Activated CD4-positive, alpha-beta T cell treated with anti-CD3 and anti-CD28 coated beads, Interleukin-2, amount 50 U/mL, for 16 hours (primary cell): ENCODE measurements at regions not wholly inside any gene's neighbourhood (a gene's known extent, or its start where the extent isn't known, plus 50 kb on each side); places are given as distances from the start of the nearest gene placed in this dataset.

Experiments
- DNase-seq: peaks from one replicate; pipeline ENCODE4 v3.0.0-alpha.2; 2020

DNA sequence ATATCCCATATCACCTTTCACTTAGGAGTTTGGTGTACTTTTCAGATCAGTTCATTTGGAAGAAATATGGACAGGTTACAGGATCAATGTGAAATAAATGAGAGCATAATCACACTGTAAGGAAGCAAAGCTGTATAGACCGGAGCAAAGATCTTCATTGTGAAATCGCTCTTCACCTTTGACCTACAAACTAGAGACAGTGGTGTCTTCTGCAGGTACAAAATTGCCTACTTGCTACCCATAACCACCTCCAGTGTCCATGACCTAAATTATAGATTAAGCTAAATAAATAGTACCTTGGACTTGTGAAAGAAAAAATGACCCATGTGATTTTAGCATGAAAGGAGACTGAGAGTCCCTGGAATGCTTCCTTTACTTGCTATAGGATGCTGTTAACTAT, 379.5 kb upstream of the SUCLG2 start:
- no peak for DNase-seq

DNA sequence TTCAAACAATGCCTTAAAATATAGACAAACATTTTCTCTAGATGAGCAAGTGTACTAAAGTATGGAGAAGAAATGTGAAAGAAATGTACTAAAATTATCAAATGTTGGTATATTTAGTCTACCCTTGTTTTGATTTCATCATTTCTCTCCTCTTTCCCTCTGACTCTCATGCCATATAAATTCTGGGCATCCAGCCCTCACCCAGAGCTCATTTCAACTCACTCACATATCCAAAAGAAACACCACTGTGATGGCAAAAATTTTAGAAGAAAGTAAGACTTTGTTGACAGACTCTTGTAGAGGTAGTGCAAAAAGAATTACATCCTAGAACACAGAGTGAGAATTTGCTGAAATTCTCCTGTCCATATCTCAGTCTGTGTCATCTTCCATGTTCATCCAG, 377.8 kb upstream of the SUCLG2 start:
- no peak for DNase-seq

DNA sequence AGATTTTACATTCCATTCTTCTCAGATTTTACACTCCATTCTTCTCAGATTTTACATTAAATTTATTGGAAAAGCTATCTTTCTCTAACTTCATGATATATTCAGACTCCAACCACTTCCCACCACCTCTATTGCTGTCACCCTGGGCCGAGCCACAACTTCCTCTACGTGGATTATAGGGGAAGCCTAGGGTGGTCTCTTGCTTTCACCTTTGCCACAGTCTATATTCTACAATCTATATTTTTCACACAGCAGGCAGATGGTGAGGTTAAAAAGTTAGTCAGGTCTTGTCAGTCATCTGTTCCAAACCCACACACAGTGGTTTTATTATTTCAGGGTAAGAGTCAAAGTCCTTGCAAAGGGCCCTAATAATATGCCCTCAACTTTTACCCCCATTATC, 370.8 kb upstream of the SUCLG2 start:
- no peak for DNase-seq

DNA sequence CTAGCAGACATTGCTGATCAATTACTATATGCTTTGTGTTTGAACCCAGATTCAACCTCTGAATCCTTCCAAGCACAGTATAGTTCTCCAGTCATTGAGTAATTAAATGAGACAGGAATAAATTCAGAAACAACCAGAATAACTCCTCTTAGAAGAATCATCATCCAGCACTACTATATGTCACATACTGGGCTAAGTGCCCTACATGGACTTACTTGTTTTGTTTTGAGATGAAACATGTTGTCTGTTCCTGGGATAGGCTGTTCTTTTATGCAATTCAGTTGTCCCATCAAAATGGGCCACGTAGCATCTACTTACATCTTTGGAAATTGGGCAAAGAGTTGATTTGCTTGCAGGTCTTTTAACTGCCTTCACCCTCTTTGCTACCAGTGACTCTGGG, 365.5 kb upstream of the SUCLG2 start:
- no peak for DNase-seq

DNA sequence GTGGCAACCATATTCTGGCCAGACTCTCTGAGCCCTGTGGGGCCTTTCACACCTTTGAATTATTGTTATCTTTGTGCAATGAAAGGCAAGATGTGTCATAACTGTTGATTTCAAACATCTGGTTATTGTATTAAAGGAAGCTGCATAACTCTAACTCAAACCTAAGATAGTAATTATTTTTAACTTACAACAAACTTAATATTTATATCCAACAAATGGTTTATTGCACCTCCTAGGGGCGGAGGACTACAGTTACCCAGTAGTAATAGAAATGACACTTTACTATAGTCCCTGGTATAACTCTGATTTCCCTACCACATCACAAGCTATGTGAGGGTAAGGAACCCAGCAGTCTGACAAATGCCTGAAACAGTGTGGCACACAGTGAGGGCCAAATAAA, 363.9 kb upstream of the SUCLG2 start:
- no peak for DNase-seq

DNA sequence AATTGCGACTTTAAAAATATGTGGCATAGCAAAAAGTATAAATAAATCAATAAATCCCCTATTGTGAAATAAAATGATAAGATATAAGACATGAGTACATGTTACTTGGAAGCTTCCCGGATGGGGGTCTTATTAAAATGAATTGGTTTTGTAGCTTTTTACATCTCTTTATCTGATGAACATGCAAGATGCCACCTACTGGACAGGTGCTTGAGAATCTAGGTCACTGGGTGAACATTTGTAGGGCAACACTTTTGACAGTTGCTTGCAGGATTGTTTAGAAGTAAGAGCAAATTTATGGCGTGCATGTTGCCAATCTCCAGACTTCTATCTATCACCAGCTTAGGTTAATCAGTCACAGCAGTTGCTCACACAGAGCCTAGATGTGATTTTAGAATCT, 362.7 kb upstream of the SUCLG2 start:
- DNase-seq: no peak

DNA sequence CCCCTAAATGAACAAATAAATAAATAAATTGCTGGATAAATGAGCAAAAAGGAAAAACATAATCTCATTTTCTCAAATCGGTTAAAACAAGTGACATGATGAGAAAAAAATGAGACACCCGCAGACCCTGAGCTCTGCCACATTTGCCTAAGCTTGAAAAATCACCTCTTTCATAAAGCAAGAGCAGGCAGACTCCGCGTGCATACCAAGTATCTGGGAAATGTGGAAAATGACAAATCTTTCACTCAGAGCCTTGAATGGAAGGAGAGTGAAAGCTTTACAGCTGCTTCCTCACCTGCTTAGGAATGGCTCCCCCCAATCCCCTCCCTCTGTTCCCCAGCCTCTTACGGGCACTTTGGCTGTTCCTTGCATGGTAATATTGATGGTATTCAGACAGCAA, 355.5 kb upstream of the SUCLG2 start:
- no peak for DNase-seq

DNA sequence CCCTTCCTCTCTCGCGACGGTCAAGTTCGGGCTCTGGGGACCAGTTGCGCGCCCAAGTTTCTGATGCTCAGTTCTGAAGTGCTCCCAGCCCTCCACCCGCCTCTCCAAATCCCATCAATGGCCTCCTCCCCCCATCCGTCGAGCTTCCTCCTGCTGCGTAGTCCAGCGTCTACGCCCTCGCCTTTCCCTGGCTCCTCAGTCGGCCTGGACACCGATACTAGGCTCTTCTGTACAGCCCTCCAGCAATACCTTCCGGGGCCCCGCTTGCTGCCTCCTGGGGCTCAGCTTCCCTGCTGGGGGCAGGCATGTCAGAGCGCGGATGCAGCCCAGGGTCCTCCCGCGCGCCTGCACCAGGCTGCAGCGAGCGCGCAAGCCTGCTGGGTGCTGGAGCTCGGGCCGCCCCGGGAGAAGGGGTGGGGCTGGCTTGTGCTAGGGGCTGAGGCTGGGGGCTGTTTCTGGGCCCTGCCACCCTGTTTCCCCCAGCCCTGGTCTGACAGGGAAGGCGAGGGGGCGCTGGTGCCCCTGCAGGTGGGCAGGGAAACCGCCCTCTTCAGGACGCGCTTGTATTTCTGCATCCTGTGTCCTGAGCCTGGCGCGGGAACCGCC, 353.3 kb upstream of the SUCLG2 start:
- peak; percentile 0 for DNase-seq

DNA sequence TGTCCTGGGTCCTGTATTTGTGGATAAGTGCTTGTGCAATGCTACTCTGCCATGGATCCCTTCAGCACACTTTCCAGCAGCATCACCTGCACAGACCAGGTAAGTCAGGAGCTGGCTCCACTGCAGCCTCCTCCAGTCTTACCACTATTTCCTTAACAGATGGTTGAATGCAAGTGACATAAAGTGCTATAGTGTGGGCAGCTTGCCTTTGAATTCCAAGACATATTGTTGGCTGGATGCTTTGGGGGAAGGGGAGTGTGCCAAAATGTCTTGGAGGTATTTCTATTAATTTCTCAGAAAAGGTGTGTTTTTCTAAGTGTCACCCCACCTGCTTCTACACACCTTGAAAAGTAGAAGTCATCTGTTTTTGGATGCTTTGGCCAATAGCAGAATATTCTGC, 352.2 kb upstream of the SUCLG2 start:
- DNase-seq: no peak

DNA sequence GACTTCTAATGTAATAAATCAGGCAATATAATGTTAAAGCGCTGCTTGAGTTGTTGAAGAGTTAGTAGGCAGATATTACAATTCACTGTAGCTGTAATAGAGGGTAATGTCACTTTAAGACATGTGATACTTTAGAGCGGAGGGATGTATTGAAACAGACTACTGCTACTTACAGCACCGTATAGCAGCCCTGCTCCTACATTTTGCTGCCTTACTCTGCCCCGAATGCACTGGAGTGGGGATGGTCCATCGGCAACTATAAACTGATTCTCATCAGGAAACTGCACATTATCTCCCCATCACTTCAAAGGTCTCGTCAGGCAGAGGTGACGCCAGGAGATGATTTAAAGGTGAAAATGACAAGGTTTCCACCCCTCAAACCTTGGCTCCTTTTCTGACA, 349.7 kb upstream of the SUCLG2 start:
- no peak for DNase-seq

DNA sequence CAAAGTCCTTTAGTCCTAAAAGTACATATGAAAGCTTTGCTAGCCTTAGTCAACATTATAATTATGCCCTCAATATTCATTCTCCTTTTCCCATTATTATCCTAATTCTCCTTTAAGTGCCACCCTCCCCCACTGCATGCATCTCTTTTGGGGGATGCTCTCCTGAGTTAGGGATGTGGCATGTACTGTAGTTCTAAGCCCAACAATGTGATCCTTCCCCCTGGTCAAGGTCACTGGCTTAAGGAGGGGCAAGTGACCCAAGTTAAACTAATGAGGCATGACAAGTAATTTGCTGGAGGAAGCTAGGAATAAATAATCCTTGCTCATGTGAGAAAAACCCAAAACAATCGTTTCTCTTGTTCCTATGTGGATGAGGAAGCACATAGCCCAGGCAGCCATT, 343.9 kb upstream of the SUCLG2 start:
- DNase-seq: no peak

DNA sequence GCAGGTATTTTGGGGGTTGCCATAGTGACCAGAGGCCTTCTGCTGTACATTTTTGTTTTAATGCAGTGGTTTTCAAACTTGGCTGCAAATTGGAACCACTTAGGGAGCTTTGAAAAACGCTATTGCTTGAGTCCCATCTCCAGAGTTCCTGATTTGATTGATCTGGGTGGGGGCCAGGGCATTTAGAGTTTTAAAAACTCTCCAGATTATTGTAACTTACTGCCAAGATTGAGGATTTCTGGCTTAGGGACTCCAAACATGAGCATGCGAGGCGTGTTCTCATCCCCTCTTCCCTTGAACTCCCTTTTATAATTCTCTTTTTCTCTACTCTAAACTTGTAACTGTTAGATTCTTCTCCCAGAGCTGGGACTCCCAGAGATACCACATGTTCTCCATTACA, 340.8 kb upstream of the SUCLG2 start:
- no peak for DNase-seq

DNA sequence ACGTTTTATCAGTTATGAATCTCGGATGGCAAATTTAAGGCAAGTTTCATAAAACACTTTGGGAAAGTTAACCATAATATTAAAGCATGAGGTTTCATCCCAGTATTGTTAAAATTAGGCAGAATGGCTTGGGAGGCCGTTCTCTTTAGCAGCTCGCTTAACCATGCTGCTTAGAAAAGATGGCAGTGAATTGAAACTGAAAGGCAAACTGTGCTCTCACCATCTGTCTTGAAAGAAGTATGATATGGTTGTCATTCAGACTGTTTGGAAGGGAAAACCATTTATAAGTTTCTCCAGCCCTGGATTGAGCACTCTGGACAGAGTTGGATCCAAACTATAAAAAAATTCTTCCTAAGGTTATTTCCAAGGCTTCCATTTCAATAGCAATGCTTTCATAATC, 332.3 kb upstream of the SUCLG2 start:
- DNase-seq: no peak

DNA sequence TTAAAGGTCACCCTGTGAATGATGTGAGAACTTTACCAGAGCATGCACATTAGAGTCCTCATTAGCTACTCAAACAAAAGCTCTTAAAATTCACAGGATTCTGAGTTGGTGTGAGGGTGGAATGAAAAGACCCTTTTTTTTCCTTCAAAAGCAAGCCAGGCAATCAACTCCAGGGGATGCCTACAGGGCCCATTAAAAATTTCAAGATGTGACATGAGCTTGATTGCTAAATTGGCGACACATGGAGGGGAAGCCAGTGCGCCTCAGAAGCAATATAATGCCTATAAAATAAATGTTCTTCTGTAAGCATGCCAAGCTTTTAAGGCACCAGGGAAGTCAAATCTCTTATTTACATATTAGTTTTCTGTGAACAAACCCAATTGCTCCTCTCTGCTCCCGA, 328.8 kb upstream of the SUCLG2 start:
- DNase-seq: no peak

DNA sequence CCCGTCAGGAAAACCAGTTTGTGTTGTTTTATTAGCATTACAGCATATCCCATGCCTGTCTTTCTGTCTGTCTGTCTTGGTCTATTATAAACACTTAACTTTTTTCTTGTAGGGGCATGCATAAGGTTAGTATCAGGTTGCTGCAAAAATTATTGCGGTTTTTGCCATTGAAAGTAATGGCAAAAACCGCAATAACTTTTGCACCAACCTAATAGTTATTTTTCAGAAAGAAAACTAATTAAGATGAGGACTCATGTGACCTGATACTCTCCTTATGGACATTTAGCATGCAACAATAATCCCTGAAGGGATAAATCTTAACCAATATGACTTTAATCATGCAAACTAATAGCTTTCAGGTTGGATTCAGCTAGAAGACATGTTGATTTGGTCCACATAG, 326.7 kb upstream of the SUCLG2 start:
- DNase-seq: no peak

DNA sequence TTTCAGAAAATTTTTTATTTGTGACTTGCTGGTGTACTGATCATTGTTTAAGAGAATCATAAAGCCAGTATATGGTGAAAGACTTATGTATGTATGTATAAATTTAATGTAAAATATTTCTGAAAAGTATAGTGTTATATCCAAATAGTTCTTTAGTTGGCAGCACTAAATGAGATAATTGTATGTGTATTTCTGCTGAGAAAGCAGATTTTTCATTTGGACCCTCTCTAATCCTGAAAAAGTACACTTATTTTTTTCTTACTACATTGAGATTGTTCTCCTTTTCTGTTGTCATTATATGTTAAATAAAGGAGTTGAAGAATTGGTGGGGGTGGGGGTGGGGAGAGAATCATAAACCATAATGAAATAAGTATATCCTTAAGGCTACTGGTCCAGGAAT, 324.9 kb upstream of the SUCLG2 start:
- DNase-seq: no peak

DNA sequence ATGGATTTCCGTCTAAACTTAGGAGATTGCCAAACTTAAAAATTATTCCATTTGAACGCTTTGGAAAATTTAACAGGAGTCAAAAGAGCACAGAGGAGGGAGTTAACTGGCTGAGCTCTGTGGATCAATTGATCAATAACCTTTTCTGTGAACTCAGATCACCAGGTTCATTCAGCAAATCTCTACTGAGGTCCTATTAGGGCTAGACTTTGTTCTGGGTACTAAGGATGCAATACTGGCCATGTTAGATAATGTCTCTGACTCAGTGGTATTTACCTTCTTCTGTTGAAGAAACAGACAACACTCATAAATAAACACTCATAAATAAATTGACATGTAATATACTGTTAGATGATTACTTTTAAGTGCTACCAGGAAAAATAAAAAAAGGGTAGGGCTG, 323.4 kb upstream of the SUCLG2 start:
- no peak for DNase-seq

DNA sequence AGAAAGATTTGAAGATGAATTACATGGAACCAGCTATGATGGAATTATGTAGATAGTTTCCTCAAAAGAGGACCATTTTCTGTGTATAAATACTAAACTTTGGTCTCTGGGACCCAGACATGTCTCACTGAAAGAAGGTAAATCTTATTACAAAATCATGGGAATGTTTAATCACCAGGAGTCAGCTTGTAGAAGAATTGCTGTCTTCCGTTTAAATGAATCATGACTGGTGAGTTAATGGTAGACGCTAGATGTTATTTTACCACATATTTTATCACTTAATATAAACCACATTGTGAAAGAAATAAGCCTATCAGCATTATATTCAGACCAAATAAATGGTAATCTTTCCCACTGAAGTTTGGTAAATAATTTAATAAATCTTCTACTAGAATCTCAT, 322.3 kb upstream of the SUCLG2 start:
- no peak for DNase-seq

DNA sequence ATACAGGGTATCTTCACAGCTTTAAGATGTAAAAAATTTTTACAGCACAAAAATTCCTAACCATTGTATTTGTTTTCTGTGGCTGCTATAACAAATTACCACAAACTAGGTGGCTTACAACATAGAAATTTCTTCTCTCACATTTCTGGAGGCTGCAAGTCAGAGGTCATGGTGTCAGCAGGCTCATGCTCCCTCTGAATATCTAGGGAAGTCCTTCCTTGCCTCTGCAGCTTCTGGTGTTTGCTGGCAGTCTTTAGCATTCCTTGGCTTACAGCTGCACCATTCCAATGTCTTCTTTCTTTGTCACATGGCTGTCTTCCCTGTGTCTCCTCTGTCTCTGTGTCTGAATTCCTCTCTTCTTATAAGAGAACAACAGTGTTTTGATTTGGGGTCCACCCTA, 310.2 kb upstream of the SUCLG2 start:
- no peak for DNase-seq

DNA sequence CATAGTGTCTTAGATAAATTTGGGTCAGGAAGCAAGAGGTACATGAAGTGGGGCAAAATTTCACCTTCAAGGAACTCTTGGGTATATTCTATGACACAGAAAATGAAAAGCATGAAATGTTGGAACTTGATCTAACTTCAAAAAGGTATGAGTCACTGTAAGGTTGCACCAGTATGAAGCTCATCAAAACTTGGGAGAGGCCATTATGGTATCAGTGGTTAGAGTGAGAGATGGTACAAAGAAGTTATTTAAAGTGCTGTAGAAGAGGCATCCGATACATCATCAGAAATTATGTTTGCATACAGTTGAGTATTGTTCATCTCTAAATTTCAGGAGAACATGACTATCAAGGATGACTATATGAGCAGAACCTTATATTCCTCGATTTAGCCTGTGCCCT, 302.9 kb upstream of the SUCLG2 start:
- DNase-seq: no peak

DNA sequence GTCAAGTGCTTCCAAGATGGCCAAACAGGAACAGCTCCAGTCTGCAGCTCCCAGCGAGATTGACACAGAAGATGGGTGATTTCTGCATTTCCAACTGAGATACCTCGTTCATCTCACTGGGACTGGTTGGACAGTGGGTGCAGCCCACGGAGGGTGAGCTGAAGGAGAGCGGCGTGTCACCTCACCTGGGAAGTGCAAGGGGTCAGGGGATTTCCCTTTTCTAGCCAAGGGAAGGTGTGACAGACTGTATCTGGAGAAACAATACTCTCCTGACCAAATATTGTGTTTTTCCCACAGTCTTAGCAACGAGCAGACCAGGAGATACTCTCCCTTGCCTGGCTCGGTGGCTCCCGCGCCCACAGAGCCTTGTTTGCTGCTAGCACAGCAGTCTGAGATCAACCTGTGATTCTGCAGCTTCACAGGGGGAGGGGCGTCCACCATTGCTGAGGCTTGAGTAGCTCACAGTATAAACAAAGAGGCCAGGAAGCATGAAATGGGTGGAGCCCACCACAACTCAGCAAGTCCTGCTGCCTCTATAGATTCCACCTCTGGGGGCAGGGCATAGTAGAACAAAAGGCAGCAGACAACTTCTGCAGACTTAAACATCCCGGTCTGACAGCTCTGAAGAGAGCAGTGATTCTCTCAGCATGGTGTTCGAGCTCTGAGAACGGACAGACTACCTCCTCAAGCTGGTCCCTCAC, 293.5 kb upstream of the SUCLG2 start:
- DNase-seq: no peak

DNA sequence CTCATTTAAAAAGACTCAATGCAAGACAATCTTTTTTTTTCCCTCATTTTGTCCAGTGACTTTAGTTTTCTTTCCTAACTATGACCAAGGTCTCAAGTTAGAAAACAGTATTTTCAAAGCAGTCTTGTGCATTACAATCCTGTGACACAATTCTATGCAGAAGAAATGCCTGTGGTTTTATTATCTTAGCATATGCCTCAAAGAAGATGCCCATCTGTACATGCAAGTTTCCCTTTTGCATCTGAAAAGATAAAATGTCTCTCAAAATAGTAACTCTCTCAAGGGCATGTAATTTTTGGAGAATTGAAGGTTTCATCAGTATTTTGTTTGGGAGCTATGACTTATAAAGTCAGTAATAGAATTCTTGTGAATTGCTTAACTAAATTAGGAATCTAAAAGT, 292.0 kb upstream of the SUCLG2 start:
- no peak for DNase-seq

DNA sequence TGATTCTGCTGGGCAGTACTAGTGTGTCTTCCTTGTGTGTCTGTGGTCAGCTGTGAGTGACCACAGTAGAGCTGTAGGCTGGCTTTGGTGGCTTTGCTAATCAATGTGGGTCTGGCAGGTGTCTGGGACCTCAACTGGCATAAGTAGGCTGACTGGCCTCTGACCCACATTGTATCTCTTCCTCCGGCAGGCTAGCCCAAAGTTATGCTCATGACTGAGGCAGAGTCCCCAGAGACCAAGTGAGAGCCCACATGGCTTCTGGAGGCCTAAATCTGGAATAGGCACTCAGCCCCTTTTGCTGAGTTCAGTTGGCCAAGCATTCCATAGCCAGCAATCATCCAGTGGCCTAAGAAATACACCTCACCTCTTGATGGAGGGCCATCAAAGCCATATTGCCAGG, 289.1 kb upstream of the SUCLG2 start:
- DNase-seq: no peak

DNA sequence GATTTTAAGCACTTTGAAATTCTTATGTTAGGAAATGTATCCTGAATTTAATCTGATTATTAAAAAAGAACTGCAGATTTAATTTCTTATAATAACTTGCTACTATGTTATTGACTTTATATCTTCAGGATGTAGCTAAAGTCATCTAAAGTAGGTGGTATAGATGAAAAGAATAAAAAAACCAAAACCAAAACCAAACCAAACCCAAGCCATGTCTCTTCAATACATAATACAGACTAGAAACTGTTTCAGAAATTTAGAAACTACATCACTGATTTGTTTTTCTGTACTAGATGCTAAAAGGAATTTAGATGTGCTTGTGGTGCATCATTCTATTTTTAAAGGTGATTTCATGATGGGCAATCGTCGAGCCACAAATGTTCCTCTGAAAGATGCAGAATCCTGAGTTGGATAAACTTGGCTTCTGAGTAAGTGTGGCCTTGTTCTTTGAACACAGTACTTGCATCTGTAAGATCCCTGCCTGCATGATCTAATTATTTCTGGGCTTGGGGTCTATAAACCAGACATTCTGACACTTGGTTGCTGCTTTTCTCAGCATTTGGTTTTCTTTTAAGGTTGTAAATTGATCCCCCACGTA, 287.1 kb upstream of the SUCLG2 start:
- no peak for DNase-seq
